Keratinocyte (primary cell): ENCODE measurements at regions not wholly inside any gene's neighbourhood (a gene's known extent, or its start where the extent isn't known, plus 50 kb on each side); places are given as distances from the start of the nearest gene placed in this dataset.

Source experiments
- DNase-seq: peaks from one replicate; pipeline ENCODE4 v3.0.0-alpha.2; 2011; ENCODE audit warnings: low read depth, missing footprints, low spot score
- FAIRE-seq: peaks from 2 replicates; lab custom pipeline; 2011; peaks lifted over from hg19 to GRCh38; lab: Jason Lieb, UNC
- H2AFZ ChIP-seq: 2 replicates; pipeline ENCODE4 v1.6.0; 2012; ENCODE audit warnings: low read length, control low read depth, inconsistent platforms; ENCODE audit not compliant: control insufficient read depth
- H3K27ac ChIP-seq: 2 replicates; pipeline ENCODE4 v1.5.1; 2011; ENCODE audit warnings: low read length; ENCODE audit not compliant: control insufficient read depth, insufficient read depth
- H3K27me3 ChIP-seq: 3 replicates; pipeline ENCODE4 v1.6.0; 2011; ENCODE audit warnings: low read length; ENCODE audit not compliant: control insufficient read depth, insufficient read depth; ENCODE audit errors: extremely low read depth
- H3K36me3 ChIP-seq, 2 experiments: 2 replicates in 1 of 2; 3 replicates in 1 of 2; pipeline ENCODE4 v1.5.1; 2011; ENCODE audit warnings: low read length in 2 of 2, mild to moderate bottlenecking in 1 of 2; ENCODE audit not compliant: control insufficient read depth in 2 of 2, insufficient read depth in 2 of 2; ENCODE audit errors: extremely low read depth in 1 of 2
- H3K4me1 ChIP-seq: 3 replicates; pipeline ENCODE4 v1.5.1; 2011; ENCODE audit warnings: low read length; ENCODE audit not compliant: control insufficient read depth, insufficient read depth; ENCODE audit errors: extremely low read depth
- H3K4me2 ChIP-seq: 3 replicates; pipeline ENCODE4 v1.6.0; 2011; ENCODE audit warnings: low read depth, low read length; ENCODE audit not compliant: control insufficient read depth, insufficient read depth; ENCODE audit errors: extremely low read depth
- H3K4me3 ChIP-seq, 3 experiments: fragments of 200-600 bp in 1 of 3; sonication (generic) in 1 of 3; 2 replicates in 2 of 3; 3 replicates in 1 of 3; pipeline ENCODE4 v1.5.1; 2011 to 2016; ENCODE audit warnings: low read length in 3 of 3, mild to moderate bottlenecking in 3 of 3, control low read depth in 2 of 3, inconsistent platforms in 1 of 3, low read depth in 1 of 3, mixed read lengths in 1 of 3, mixed run types in 1 of 3, moderate library complexity in 1 of 3; ENCODE audit not compliant: control insufficient read depth in 2 of 3, insufficient read depth in 2 of 3; ENCODE audit errors: extremely low read depth in 1 of 3
- H3K79me2 ChIP-seq: 2 replicates; pipeline ENCODE4 v1.6.0; 2012; ENCODE audit warnings: low read length; ENCODE audit not compliant: control insufficient read depth, insufficient read depth
- H3K9ac ChIP-seq: 3 replicates; pipeline ENCODE4 v1.6.0; 2011; ENCODE audit warnings: low read length; ENCODE audit not compliant: control insufficient read depth, insufficient read depth; ENCODE audit errors: extremely low read depth
- H3K9me1 ChIP-seq: 3 replicates; pipeline ENCODE4 v1.6.0; 2011; ENCODE audit warnings: low read length; ENCODE audit not compliant: control insufficient read depth, insufficient read depth; ENCODE audit errors: extremely low read depth
- H3K9me3 ChIP-seq: 2 replicates; pipeline ENCODE4 v1.5.1; 2012; ENCODE audit warnings: low read depth, low read length; ENCODE audit not compliant: control insufficient read depth
- H4K20me1 ChIP-seq: 3 replicates; pipeline ENCODE4 v1.6.0; 2011; ENCODE audit warnings: low read length; ENCODE audit not compliant: control insufficient read depth, insufficient read depth; ENCODE audit errors: extremely low read depth
- CTCF ChIP-seq, 3 experiments: IDR thresholded peaks in 1 of 3; conservative IDR thresholded peaks in 1 of 3; optimal IDR thresholded peaks in 1 of 3; 2 replicates in 2 of 3; 3 replicates in 1 of 3; pipeline versions ENCODE3 to v1.5.1; 2011; ENCODE audit warnings: low read length in 3 of 3, mild to moderate bottlenecking in 3 of 3, moderate library complexity in 2 of 3, control low read depth in 1 of 3, inconsistent platforms in 1 of 3; ENCODE audit not compliant: insufficient read depth in 2 of 3; ENCODE audit errors: extremely low read depth in 1 of 3
- EZH2 ChIP-seq: IDR thresholded peaks from one replicate; pipeline ENCODE4 v1.6.1; 2012; ENCODE audit warnings: inconsistent platforms, mild to moderate bottlenecking, low read length, moderate library complexity
- dilution Hi-C: fragments of 300-500 bp; cut with MboI; formaldehyde crosslinking; loops from one replicate; pipeline ENCODE4 v1.7.0; 2020; ENCODE audit warnings: low sequenced_read_pairs; ENCODE audit not compliant: extremely low pct_ligation_motif_present

DNA sequence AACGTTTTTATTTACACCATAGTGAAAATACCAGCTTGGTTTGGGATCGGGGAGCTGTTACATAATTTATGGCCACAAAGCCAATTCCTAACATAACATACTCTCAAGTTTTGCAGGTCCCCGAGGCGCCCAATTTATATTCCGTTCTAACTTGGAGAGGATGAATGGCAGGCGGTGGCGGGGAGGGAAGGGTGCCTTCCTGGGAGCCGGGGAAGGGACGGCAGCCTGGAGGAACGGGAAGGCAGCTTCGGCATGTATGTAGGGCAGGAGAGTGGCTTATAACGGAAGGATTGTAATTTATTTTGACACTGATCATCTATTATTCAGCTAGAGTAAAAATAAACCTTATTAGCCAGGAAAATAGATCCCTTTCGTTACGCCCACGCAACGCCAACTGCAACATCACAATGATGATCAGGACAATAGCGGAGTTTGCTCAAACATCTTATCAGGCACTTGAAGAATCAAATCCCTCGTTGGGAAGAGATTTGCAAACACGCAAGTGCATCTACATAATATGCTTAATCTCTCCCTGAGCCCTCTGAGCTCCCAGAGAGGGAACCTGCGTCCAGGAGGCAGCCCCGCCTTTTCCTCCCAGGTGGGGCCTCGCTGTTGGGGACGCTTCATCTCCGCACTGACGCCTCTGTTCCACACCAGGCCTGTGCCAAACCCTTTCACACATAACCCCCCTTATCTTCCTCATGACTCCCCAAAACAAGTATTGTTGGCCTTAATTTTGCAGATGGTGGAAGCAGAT lies 93.7 kb upstream of the C1orf174 start:
- H3K36me3 ChIP-seq, result no peaks in the 10 kb centered on the region
- DNase-seq (no peak), FAIRE-seq (no peak)
- dilution Hi-C loops, result no loop called here
- peaks cover 15% of the 10 kb centered on the region for H3K9me3 ChIP-seq
- H3K9me1 ChIP-seq, result no peaks in the 10 kb centered on the region
- TF ChIP-seq CTCF (optimal IDR thresholded peaks at IDR 0.05 in 1 of 3, IDR thresholded peaks at IDR 0.05 in 1 of 3, conservative IDR thresholded peaks at IDR 0.05 in 1 of 3; ENCODE audit: extremely low read depth in 1 of 3, insufficient read depth in 2 of 3, low read length in 3 of 3) (no peak), EZH2 (no peak)
- H3K4me3 ChIP-seq, result no peak overlapping the region
- no peak overlapping the region for H3K9ac ChIP-seq
- H3K79me2 ChIP-seq, result no peaks in the 10 kb centered on the region
- no peaks in the 10 kb centered on the region for H3K4me1 ChIP-seq
- no peak overlapping the region for H3K4me2 ChIP-seq
- no peaks in the 10 kb centered on the region for H4K20me1 ChIP-seq
- no peaks in the 10 kb centered on the region for H3K27me3 ChIP-seq
- no peak overlapping the region for H2AFZ ChIP-seq
- no peak overlapping the region for H3K27ac ChIP-seq

DNA sequence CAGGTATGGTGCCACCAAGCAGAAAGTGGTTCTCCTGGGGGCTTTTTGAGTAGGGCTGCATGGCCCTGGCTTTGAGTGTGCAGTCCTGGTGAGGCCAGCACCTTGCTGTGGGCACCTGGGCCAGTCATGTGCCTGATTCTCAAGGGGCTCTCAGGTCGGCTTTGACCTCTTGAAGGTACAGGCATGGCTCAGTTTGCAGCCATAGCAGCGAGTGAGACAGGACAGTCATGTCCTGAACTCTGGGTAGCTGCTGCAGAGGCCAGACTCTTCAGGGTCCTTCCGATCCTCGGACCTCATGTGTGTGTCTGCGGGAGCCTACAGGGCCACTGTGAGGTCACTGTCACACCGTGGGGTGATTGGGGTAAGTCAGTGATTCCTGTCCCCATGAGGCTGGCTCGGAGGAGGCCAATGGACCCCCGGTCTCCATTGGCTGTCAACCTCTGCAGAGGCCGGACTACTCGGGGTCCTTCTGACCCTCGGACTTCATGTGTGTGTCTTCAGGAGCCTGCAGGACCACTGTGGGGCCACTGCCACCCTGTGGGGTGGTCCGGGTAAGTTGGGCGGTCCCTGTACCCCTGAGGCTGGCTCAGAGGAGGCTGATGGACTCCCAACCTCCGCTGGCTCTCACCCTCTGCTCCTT lies 95.2 kb upstream of the C1orf174 start:
- H3K36me3 ChIP-seq, result no peaks in the 10 kb centered on the region
- TF ChIP-seq EZH2, result no peak
- TF ChIP-seq CTCF (optimal IDR thresholded peaks at IDR 0.05 in 1 of 3, IDR thresholded peaks at IDR 0.05 in 1 of 3, conservative IDR thresholded peaks at IDR 0.05 in 1 of 3; ENCODE audit: extremely low read depth in 1 of 3, insufficient read depth in 2 of 3, low read length in 3 of 3), result no peak
- H3K9me3 ChIP-seq, result peaks cover 18% of the 10 kb centered on the region
- no peak overlapping the region for H3K4me2 ChIP-seq
- DNase-seq (no peak), FAIRE-seq (no peak)
- H3K4me3 ChIP-seq, result no peak overlapping the region
- dilution Hi-C loops, result no loop called here
- no peak overlapping the region for H2AFZ ChIP-seq
- no peaks in the 10 kb centered on the region for H3K79me2 ChIP-seq
- no peaks in the 10 kb centered on the region for H4K20me1 ChIP-seq
- no peaks in the 10 kb centered on the region for H3K27me3 ChIP-seq
- H3K9me1 ChIP-seq, result no peaks in the 10 kb centered on the region
- H3K9ac ChIP-seq, result no peak overlapping the region
- no peaks in the 10 kb centered on the region for H3K4me1 ChIP-seq
- H3K27ac ChIP-seq, result no peak overlapping the region
